ENCODE measurements at regions not wholly inside any gene's neighbourhood (a gene's known extent, or its start where the extent isn't known, plus 50 kb on each side); places are given as distances from the start of the nearest gene placed in this dataset.

GRCh38 chr7:45238806-45239205 lies 81.2 kb downstream of the RAMP3 start:
- TF ChIP-seq CTCF (IDR thresholded peaks at IDR 0.05; ENCODE audit: poor library complexity) = no peak
- TF ChIP-seq EZH2 (IDR thresholded peaks at IDR 0.05; ENCODE audit: borderline replicate concordance) = no peak

Measured in hepatocyte (in vitro differentiated cells).